ENCODE measurements at regions not wholly inside any gene's neighbourhood (a gene's known extent, or its start where the extent isn't known, plus 50 kb on each side); places are given as distances from the start of the nearest gene placed in this dataset.
"Not testable (repeated sequence)": the region's sequence is repeated elsewhere in the genome, so short reads cannot be mapped to it uniquely, and the experiment has no call there.

- no peak for DNase-seq (ENCODE audit: low read depth in 2 of 2)
These were observed 101.4 kb downstream of the TNFRSF13B start for GRCh38 chr17:16870253-16871245.

GRCh38 chr17:16869531-16870252 lies 102.2 kb downstream of the TNFRSF13B start:
- DNase-seq (ENCODE audit: low read depth in 2 of 2), result not testable (repeated sequence)

- not testable (repeated sequence) for DNase-seq (ENCODE audit: low read depth in 2 of 2)
These were observed 103.3 kb downstream of the TNFRSF13B start for GRCh38 chr17:16868616-16869015.

DNA sequence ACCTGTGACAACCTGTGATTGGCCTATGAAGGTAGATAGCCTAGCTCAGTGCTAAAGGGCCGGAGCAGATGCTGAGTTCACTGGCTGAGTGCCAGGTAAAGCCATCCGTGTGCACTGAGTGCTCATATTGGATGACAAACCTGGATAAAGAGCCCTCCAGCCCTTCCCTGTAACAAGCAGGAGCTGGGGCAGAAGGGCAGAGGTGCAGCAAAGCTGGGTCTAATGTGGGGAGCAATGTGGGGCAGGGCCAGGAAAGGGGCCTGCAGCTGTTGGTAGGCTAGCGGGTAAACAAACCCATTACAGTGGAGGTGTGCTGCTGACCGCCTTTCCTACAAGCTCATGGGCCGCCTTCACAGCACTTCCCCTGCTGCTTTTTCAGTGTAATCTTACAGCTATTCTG lies 104.4 kb downstream of the TNFRSF13B start:
- DNase-seq (ENCODE audit: low read depth in 2 of 2), result not testable (repeated sequence)

DNA sequence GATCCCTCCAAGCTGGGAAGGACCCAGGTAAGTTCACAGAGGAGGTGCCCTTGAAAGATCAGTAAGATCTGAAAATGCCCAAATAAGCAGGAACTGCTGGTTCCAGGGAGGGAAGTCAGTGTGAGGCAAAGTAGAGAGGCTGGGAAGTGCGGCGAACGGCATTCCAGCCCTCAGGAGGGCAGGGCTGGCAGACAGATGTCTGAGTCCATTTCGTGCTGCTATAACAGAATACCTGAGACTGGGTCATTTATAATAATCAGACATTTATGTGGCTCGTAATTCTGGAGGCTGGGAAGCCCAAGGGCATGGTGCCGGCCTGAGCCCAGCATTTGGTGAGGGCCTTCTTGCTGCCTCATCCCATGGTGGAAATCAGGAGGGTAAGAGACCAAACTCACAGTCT lies 105.1 kb downstream of the TNFRSF13B start:
- DNase-seq (ENCODE audit: low read depth in 2 of 2), result not testable (repeated sequence)

GRCh38 chr17:16866436-16866835 lies 105.5 kb downstream of the TNFRSF13B start:
- no peak for DNase-seq (ENCODE audit: low read depth in 2 of 2)

GRCh38 chr17:16865704-16866103 lies 106.2 kb downstream of the TNFRSF13B start:
- DNase-seq (ENCODE audit: low read depth in 2 of 2), result not testable (repeated sequence)

GRCh38 chr17:16865077-16865613 lies 106.8 kb downstream of the TNFRSF13B start:
- DNase-seq (ENCODE audit: low read depth in 2 of 2), result not testable (repeated sequence)

DNA sequence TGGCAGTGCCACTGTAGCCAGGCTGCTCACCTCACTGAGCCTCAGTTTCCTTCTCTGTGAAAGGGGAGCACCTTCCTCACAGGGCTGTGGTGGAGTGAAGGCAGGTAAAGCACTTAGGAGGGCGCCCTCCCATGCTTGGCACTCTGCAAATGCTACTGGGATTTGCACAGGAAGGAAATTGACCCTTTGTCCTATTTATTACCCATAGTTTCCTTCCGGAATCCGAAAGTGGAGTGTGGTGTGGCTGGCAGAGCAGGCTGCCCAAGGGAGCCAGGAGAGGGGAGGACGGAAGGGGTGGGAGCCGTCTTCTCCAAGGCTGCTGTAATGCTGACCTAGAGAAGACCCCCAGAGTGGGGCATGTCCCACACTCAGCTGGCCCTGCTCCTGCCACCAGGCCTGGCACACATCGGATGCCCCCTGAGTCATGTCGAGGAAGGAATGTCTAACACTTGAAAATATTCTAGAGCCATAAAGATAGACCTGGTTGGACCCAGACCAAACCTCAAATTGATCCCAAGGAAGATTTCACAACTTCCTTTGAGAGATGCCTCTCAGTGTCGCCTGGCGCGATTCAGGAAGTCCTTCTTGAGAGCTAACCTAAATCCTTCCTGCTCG lies 107.3 kb downstream of the TNFRSF13B start:
- DNase-seq (ENCODE audit: low read depth in 2 of 2), result not testable (repeated sequence)

GRCh38 chr17:16861152-16861551 lies 110.8 kb downstream of the TNFRSF13B start:
- peak in 1 of 2 donors; percentile 18 for DNase-seq (ENCODE audit: low read depth in 2 of 2)

- DNase-seq (ENCODE audit: low read depth in 2 of 2), result not testable (repeated sequence)
These were observed 111.5 kb downstream of the TNFRSF13B start for GRCh38 chr17:16860467-16860866.

DNA sequence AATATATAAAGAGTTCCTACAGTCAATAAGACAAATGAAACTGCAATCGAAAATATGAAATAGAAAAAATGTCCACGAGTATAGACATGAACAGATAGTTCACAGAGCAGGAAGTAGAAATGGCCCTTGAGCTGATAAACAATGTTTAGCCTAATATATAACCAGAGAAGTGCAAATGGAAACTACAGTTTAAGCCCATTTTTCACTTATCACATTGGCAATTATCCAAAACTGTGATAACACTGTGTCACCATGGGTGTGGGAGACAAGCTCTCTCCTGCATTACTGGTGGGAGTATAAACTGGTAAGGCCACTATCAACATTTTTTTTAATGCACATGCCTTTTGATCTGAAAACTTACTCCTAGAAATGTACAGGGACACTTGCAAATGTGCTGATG lies 112.4 kb downstream of the TNFRSF13B start:
- DNase-seq (ENCODE audit: low read depth in 2 of 2), result not testable (repeated sequence)

DNA sequence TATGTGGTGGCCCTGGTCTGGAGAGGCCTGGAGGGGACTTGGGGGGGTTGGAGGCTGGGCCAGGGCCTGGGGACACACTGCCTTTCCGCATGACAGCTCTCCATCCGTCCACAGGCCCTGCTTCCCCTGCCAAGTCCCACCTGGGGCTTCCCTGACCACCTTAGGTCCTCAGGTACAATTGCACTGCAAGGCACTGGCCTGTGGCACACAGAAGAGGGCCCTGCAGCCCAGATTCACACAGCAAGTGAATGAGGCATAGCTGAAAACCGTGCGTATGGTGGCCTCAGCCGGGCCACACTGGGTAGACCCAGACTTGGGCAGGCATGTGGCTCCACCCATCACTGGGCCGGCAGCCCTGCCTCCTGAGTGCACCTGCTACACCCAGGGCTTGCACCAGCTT lies 114.2 kb downstream of the TNFRSF13B start:
- DNase-seq (ENCODE audit: low read depth in 2 of 2), result not testable (repeated sequence)

- not testable (repeated sequence) for DNase-seq (ENCODE audit: low read depth in 2 of 2)
These were observed 115.1 kb downstream of the TNFRSF13B start for GRCh38 chr17:16856846-16857245.

- DNase-seq (ENCODE audit: low read depth in 2 of 2), result not testable (repeated sequence)
These were observed 115.7 kb downstream of the TNFRSF13B start for GRCh38 chr17:16856171-16856570.

DNA sequence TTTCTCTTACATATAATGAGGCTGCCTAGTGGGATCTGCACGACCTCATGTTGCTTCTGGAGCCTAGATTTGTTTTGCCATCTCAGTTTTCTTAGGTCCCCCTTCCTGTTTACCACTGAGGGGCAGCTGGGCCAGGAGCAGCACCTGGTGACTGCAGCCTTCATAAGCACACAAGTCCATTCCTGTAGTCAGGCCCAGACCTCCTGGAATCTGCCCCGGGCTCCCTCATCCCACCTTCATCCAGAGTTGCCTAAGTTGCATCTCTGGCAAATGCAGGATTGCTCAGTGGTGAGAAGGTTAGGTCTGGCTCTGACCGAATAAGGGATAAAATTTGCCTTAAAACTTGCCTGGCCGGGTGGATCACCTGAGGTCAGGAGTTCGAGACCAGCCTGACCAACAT lies 117.3 kb downstream of the TNFRSF13B start:
- DNase-seq (ENCODE audit: low read depth in 2 of 2), result not testable (repeated sequence)

DNA sequence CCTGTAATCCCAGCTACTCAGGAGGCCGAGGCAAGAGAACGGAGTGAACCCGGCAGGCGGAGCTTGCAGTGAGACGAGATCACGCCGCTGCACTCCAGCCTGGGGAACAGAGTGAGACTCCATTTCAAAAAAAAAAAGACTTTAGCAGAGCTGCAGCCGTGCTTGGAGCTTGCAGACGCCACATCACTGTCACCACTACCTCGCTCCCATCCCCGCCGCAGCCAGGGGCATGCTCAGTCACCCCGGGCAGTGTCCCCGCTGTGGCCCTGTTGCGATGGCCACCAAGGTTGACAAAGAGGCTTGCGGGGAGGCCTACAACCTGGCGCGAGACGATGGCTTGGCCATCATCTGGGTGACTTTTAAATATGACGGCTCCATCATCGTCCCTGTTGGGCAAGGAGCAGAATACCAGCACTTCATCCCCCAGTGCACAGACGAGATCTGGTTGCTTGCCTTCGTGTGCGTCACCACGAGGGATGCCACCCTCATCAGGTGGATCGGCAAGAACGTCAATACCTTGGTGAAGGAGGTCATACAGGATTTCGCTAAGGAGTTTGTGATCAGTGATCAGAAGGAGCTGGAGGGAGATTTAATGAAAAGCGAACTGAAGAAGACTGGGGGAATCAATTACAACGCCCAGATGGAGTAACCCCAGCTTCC lies 118.1 kb downstream of the TNFRSF13B start:
- DNase-seq (ENCODE audit: low read depth in 2 of 2), result no peak

- DNase-seq (ENCODE audit: low read depth in 2 of 2), result not testable (repeated sequence)
These were observed 122.1 kb downstream of the TNFRSF13B start for GRCh38 chr17:16849861-16850260.

DNA sequence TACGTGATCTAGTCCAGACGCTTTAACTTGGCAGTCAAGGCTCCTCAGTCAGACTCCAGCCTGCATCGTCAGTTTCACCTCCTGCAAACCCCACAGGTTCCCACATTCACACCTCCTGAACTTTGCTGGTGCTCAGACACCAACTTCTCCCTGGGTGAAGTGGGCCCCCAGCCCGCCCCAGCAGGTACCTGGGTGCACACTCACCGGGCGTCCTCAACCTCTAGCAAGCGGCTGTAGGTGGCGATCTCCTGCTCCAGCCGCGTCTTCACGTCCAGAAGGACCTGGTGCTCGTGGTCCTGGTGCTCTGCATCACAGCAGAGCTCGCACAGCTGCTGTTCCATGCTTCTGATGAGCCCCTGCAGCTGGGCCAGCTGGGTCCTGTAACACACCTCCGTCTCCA lies 122.9 kb downstream of the TNFRSF13B start:
- not testable (repeated sequence) for DNase-seq (ENCODE audit: low read depth in 2 of 2)

DNA sequence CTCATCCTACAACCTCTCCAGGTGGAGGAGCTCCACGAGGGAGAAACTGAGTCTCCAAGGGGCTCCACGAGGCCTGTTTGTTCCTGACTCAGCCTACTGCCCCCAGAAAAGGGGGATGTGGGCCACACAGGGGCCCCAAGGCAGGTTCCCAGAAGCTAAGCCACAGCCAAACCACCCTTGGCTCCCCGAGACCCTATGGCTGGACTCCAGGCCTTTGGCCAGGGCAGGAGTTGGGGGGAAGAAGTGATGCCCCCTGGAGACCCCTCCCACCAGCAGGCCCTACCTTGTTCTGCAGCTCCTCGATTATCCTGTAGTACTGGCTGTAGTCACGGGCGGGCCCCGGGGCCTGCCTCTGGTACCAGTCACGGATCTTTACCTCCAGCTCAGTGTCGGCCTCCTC lies 126.8 kb downstream of the TNFRSF13B start:
- DNase-seq (ENCODE audit: low read depth in 2 of 2), result not testable (repeated sequence)

DNA sequence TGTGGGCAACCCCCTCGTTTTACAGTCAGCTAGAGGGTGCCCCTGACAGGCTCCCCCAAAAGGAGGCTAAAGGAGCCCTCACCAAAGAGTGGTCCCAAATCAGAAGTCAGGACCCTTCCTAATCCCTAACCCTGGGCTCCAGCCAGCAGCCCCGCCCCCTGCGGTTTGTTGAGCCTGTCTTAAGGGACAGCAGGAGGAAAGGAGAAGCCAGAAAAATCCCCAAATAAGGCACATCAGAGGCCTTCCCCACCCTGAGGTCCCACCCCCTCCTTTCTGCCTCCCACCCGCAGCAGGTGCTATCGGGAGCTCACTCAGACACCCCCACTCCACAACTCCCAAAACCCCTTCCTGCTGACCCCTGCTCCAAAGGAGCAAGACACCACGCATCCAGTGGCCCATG lies 127.2 kb downstream of the TNFRSF13B start:
- not testable (repeated sequence) for DNase-seq (ENCODE audit: low read depth in 2 of 2)
